Activated CD8-positive, alpha-beta memory T cell treated with anti-CD3 and anti-CD28 coated beads for 36 hours (primary cell): ENCODE measurements at regions not wholly inside any gene's neighbourhood (a gene's known extent, or its start where the extent isn't known, plus 50 kb on each side); places are given as distances from the start of the nearest gene placed in this dataset.
"Not testable (repeated sequence)": the region's sequence is repeated elsewhere in the genome, so short reads cannot be mapped to it uniquely, and the experiment has no call there.

Experiments
- CTCF ChIA-PET: fragments of 350-600 bp; sonication (Branson Sonifier 250); formaldehyde crosslinking; loops from one replicate; lab custom pipeline; 2021; ENCODE audit warnings: antibody characterized with exemption; lab: Charles Lee
- POLR2A ChIA-PET: fragments of 350-600 bp; sonication (Branson Sonifier 250); formaldehyde crosslinking; loops from one replicate; lab custom pipeline; 2021; ENCODE audit warnings: antibody characterized with exemption; lab: Charles Lee

DNA sequence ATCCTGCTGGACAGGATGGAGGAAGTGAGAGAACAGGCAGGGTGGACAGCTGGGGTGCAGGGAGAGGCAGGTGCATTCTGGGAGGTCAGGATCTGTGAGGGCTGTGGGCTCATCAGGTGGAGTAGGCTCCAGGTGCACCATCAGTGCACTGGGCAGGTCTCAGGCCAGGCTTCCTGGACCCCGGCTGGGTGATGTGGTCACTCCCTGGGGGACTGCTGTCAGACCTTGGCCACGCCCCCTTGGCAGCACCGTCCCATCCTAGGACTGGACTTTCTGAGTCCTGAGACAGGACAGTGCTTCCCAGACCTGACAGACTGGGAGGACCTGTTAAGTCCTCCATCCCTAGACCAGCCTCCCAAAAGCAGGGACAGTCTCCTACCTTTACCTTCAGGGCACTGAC lies 626.7 kb upstream of the DEFB115 start:
- POLR2A ChIA-PET, result no interaction called here
- CTCF ChIA-PET, result no interaction called here

DNA sequence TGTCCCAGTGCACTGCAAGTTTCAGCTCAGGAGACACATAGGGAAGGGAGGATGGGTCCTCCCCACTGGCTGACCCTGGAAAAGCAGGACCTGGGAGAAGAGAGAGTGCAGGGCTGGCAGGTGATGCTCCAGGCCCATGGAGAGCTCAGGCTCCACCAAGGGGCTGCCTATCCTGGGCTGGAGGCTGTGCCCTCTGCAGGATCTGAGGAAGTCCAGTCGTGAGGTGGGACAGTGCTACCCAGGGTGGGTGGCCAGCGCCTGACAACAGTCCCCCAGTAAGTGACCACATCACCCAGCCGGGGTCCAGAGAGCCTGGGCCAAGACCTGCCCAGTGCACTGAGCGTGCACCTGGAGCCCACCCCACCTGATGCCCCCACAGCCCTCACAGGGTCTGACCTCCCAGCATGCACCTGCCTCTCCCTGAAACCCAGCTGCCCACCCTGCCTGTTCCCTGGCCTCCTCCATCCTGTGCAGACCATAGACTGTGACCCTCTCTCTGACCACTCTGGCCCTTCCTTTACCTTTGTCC lies 626.1 kb upstream of the DEFB115 start:
- POLR2A ChIA-PET, CTCF ChIA-PET: not testable (repeated sequence)

DNA sequence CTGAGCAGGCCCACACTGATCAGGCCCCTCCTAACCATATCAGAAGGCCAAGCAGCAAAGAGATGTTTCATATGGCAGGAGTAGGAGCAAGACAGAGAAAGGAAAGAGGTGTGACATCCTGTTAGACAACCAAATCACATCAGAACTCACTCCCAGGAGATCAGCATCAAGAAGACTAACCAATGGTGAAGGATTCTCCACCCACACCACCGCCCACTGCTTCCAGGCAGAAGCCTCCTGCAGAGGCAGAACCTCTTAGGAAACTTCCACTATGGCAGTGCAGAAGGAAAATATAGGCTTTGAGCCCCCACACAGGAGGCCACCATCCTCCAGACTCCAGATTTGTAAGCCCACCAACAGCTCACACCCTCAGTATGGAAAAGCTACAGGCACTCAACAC lies 624.7 kb upstream of the DEFB115 start:
- POLR2A ChIA-PET, CTCF ChIA-PET: not testable (repeated sequence)

DNA sequence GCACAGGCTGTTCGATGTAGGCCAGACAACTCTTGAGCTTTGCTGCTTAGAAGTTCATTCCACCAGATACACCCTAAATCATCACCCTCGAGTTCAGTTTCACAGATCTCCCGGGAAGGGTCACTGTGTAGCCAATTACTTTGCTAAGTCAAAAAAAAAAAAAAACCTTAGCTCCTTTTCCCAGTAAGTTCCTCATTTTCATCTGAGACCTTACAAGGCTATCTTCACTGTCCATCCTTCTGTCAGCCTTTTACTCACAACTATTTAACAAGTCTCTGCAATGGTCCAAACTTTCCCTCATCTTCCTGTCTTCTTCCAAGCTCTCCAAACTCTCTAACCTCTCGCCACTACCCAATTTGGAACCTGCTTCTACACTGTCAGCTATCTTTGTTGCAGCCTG lies 615.9 kb upstream of the DEFB115 start:
- POLR2A ChIA-PET, result not testable (repeated sequence)

DNA sequence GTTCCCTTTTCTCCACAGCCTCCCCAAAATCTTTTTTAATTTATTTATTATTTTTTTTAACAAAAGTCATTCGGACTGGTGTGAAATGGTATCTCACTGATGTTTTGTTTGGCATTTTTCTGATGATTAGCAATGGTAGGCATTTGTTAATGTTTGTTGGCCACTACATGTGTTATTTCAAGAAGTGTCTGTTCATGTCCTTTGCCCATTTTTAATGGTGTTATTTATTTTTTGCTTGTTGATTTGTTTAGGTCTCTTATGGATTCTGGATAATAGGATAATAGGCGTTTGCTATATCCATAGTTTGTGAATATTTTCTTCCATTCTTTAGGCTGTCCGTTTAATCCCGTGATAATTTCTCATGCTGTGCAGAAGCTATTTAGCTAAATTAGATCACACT lies 596.5 kb upstream of the DEFB115 start:
- POLR2A ChIA-PET, CTCF ChIA-PET: not testable (repeated sequence)

More for the DNA sequence above, 615.9 kb upstream of the DEFB115 start:
- CTCF ChIA-PET, result not testable (repeated sequence)

DNA sequence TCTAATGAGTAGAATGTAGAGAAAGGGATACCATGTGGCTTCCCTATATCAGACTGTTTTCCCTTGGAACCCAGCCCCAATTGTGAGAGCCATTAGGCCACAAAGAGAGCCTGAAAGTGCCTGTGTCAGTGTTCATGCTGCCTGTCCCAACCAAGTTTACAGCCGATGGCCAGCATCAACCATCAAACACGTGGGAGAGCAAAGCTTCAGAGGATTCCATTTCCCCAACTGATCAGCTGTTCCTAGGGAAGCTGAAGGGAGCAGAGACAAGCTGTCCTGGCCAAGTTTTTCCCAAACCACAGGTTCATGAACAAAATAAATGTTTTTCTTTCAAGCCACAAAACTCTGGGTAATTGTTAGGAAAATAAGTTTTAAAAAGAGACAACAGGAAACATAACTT lies 589.0 kb upstream of the DEFB115 start:
- POLR2A ChIA-PET, CTCF ChIA-PET: not testable (repeated sequence)

DNA sequence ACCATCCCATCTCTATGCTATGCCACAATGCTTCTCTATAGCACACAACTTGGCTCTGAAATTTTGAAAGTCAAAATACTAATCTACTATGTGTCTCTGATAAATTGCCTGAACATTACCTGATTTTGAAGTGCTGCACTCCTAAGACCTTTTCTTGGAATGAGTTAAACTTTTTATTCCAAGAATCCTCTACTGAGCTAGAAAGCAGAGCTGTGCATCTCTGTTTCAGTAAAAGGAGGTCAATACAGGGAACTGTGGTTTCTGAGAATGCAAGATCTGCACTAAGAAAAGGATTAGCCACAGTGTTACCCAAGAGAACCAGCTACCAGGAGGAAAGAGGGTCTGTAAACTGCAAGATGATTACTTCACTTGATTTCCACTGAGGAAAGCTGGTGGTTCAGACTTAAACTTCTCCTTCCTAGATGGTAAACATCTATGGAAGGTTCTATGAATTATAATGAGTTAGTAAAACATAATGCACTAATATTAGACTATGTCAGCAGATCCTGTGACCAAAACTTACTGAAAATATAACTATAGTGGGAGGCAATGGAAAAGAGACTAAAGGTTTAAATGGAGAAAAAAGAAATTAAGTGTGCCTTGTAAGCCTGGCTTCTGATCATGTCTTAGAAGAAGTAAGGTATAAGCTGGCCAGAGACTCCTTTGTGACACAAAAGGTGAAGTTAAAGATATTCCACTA lies 588.0 kb upstream of the DEFB115 start:
- POLR2A ChIA-PET, result not testable (repeated sequence)

DNA sequence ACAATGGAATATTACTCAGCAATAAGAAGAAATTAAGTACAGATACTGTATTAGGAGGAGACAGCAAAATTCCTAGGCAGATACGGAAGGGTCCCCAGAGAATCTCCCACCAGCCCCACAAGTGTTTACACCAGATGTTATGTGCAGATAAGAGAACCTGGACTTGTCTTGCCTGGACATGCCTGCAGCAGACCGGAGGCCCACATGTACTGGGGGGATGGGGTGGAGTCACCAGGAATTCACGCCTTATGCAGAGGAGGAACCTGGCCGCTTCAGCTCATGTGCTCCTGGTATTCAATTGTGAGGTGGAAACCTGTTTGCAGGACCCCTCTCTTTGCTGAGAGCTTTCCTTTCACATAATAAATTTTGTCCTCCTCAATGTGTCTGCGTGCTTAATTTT lies 586.3 kb upstream of the DEFB115 start:
- POLR2A ChIA-PET, CTCF ChIA-PET: not testable (repeated sequence)

More for the DNA sequence above, 588.0 kb upstream of the DEFB115 start:
- CTCF ChIA-PET, result not testable (repeated sequence)

DNA sequence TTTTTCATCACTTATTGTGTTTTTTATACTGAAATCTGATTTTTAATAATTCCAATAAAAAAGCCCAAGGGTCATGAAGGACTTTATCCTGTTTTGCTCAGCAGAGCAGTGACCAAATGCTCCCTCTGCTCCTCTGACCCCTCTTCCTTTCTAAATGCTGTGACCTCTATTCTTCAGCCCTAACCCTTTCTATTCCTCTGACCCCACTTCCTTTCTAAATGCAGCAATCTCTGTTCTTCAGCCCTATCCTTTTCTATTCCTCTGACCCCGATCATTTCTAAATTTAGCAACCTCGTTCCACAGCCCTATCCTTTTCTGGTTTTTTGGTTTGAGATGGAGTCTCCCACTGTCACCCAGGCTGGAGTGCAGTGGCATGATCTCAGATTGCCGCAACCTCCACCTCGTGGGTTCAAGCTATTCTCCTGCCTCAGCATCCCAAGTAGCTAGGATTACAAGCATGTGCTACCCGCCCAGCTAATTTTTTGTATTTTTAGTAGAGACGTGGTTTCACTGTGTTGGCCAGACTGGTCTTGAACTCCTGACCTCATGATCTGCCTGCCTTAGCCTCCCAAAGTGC lies 581.4 kb upstream of the DEFB115 start:
- POLR2A ChIA-PET, CTCF ChIA-PET: not testable (repeated sequence)

DNA sequence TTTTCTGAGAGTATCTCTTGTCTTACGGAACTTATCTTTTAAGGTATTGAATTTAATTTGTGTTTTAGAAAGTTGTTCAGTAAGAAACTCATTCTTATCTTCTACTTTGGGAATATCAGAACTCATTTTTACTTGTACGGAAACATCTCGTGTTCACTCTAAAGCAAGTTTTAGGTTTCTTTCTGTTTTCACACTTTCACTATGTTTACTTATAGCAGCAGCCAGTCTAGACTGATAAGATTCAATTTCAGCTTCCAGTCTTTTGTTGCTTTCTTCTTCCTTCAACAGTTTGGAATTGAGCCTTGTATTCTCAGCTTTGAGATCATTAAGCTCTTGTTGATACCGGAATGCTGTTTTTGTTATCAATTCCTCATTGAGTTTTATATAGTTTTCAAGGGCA lies 575.2 kb upstream of the DEFB115 start:
- POLR2A ChIA-PET, CTCF ChIA-PET: not testable (repeated sequence)

DNA sequence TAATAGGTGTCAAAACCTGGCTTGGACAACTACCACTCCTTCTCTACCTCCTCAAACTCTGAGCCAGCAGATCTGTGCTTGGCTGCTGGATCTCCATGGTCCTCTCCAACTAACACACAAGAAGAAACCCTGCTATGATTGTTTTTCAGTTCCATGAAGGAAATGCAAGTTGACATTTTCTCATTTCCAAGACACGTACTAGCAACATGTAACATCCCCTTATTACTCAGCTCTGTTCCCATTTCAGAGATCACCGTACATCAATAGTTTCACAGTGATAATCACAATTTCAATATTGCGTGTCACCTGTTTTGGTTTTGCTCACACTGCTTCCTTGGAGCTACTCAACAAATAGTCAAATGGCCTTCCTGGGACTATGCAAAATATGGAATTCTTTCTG lies 544.6 kb upstream of the DEFB115 start:
- CTCF ChIA-PET, POLR2A ChIA-PET: not testable (repeated sequence)

DNA sequence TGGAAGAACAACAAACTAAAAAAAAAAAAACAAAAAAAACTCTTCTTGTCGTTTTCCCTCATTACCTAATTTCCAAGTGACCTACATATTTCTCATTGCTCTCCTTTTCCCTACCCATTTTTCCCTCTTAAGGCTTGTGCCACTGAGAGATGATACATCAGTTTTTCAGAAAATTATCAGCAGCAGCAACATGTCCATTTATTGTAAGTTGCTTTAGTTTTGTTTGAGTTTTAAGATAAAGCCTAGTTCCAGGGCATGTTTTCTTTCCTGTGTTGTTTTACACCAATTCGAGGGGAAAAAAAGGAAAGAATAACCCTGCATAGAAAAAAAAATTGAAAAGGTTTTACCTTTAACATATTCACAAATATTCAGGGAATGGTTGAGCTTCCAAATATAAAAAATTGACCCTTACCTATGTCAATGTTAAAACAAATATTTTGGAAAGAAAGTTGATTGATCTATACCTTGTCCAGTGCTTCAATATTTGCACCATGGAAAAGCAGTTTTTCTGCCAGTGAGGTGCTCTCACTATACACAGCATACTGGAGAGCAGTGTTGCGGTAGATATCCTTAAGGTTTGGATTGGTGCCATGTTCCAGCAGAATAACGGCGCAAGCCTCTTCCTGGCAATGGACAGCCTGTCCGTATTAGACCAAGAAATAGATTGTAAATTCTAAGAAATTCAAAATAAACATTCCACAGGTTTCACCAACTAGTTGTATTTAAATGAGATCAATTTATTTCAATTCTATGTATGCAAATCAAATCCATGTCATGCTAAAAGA lies 537.9 kb upstream of the DEFB115 start:
- CTCF ChIA-PET, result not testable (repeated sequence)
- POLR2A ChIA-PET, result interaction anchor here (0.6 kb wide), 1 partner anchor 9 kb away, joined by 3 read pairs; no protein-coding TSS in a partner anchor

DNA sequence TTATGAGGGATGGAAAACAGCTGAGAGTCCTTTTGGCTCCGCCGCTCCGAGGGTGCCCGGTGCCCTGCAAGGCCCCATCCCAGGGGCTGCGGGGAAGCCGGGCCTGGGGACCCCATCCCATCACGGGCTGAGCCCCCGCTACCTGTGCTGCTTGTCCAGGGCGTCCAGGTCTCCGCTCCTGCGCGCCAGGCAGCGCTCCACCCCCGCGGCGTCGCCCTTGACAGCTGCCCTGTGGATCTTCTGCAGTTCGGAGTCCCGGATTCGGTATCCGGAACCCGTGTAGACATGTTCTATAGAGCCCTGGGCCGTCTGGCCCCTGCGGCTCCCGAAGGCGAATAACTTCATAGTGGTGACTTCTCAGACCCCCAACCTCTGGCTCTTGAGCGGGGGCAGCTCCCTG lies 534.0 kb upstream of the DEFB115 start:
- POLR2A ChIA-PET, CTCF ChIA-PET: not testable (repeated sequence)

DNA sequence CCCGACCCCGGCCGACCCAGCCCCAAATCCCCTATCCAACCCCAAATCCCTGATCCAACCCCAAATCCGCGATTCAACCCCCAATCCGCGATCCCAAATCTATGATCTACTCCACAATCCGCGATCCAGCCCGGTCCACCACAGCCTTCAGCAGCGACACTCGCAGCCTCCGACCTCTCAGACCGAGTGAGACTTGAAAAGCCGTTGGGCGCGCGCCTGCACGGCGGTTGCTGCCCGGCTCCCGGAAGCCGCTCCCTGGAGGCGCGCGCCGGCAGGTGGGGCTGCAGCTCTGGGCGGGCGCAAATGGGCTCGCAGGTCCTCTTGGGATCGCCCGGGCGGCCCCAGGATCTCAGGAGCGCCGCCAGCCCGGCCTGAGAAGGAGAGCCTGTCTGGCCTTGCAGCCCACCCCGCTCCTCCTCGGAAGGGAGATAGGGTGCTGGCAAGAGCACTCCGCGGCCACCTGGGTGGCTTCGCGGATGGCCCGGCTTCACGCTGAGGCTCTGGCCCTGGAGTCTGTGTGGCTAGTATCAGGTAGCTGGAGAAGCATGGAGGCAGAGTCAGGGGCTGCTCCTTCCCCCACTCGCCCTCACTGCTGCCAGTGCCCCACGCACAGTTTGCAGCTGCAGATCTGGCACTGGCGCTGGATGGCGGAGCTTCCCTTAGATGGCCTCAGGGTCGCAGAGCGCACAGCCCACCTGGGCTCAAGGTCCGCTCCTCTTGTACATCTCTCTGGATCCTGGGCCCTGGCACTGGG lies 533.4 kb upstream of the DEFB115 start:
- POLR2A ChIA-PET, CTCF ChIA-PET: not testable (repeated sequence)

DNA sequence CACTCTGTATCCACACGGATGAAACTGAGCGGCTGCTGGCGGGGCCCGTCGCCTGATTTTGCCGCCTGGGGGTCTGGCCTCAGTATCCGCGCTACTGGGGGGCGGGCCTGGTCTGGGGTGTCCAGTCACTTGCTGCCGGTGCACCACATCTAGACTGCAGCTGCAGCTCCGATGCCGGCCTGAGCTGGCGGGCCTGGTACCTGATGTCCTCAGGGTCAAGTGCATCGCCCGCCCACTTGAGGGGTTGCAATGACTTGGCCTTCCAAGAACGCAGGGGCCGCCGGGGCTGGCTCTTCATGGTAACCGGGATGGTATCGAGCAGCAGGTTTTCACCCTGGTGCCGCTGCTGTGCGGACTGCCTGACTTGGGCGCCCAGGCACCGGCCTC lies 532.8 kb upstream of the DEFB115 start:
- POLR2A ChIA-PET, CTCF ChIA-PET: not testable (repeated sequence)

DNA sequence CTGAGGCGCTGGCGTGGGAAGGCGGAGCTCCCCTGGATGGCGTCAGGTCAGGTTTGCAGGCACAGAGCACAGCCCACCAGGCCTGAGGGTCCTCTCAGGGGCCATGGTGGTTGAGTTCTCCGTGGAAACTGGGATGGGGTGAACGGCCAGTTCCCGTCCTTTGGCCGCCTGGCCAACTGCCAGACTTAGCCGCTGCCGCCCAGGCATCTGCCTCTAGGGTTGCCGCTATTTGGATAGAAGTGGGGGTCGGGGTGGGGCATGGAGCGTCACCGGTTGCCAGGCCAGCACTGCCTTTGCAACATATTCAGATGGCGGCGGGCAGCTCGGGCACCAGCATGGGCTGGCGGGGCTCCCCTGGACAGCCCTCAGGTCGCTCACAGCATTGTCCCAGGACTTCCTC lies 532.3 kb upstream of the DEFB115 start:
- CTCF ChIA-PET, POLR2A ChIA-PET: not testable (repeated sequence)

DNA sequence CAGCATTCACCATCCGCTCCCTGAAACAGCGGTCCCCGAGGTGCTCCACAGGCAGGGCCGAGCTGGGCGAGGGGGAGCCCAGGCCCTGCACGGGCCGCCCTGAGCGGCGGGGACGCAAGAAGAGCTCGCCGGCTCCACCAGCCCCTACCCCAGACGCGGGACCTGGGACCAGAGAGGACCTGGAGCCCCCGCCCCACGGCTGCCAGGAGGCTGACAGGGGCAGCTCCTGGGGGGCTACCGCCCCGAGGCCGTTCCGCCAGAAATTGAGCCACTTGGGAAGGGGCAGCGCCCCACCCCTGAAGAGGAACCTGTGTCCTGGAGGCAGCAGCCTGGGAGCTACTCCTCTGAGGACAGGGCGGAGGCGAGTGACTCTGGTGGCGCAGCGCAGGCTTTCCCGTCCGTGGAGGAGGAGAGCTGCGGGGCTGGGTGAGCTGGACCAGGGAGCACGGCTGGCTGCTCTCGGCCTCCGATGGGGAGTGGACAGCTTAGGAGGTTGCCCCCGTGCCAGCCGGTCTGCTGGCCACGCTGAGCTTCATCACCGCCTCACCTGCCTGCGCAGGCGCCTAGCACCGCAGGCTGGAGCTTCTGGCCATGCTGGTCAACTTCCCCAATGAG lies 529.1 kb upstream of the DEFB115 start:
- CTCF ChIA-PET, result not testable (repeated sequence)

More for the DNA sequence above, 529.1 kb upstream of the DEFB115 start:
- POLR2A ChIA-PET, result interaction anchor here (0.5 kb wide), 1 partner anchor 9 kb away, joined by 3 read pairs; no protein-coding TSS in a partner anchor
